ENCODE measurements at regions not wholly inside any gene's neighbourhood (a gene's known extent, or its start where the extent isn't known, plus 50 kb on each side); places are given as distances from the start of the nearest gene placed in this dataset.

DNA sequence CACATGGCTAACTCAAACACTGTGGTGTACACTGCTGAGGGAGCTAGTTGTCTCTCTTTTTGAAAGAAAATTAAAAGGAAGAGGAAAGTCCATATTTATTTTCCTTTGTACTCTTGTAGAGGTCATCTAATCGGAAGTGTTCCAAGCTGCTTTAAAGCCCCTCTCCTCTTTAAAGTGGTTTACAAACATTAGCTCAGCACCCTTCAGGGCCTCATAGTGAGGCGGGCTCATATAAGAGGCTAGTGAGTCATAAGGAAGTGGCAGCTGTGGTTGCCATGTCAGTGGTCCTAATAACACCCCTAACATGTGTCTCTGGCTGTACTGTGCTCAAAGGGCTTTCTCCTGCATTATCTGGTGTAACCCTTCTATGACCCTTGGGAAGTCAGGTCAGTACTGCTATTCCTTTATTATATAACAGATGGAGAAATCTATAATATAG, 104.4 kb upstream of the SERBP1 start:
- FAIRE-seq (no peak), DNase-seq (ENCODE audit: low read depth) (peak; percentile 42)
- Histone ChIP-seq H3K4me3 (ENCODE audit: low read depth, low read length) (no peak overlapping the region), H3K36me3 (ENCODE audit: control insufficient read depth, insufficient read depth, low read length) (no peaks in the 10 kb centered on the region), H3K27me3 (ENCODE audit: control insufficient read depth, insufficient read depth, low read length) (no peaks in the 10 kb centered on the region)
- TF ChIP-seq, protein P1, sequence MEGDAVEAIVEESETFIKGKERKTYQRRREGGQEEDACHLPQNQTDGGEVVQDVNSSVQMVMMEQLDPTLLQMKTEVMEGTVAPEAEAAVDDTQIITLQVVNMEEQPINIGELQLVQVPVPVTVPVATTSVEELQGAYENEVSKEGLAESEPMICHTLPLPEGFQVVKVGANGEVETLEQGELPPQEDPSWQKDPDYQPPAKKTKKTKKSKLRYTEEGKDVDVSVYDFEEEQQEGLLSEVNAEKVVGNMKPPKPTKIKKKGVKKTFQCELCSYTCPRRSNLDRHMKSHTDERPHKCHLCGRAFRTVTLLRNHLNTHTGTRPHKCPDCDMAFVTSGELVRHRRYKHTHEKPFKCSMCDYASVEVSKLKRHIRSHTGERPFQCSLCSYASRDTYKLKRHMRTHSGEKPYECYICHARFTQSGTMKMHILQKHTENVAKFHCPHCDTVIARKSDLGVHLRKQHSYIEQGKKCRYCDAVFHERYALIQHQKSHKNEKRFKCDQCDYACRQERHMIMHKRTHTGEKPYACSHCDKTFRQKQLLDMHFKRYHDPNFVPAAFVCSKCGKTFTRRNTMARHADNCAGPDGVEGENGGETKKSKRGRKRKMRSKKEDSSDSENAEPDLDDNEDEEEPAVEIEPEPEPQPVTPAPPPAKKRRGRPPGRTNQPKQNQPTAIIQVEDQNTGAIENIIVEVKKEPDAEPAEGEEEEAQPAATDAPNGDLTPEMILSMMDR (IDR thresholded peaks at IDR 0.05; ENCODE audit: insufficient read depth, low read length, severe bottlenecking), result no peak

- peak; percentile 90 for DNase-seq (ENCODE audit: low read depth)
- no peak for FAIRE-seq
- H3K27me3 ChIP-seq (ENCODE audit: control insufficient read depth, insufficient read depth, low read length), result no peaks in the 10 kb centered on the region
- TF ChIP-seq, protein P1 (IDR thresholded peaks at IDR 0.05; ENCODE audit: insufficient read depth, low read length, severe bottlenecking), result peak; percentile 97
- no peak overlapping the region for H3K4me3 ChIP-seq (ENCODE audit: low read depth, low read length)
- no peaks in the 10 kb centered on the region for H3K36me3 ChIP-seq (ENCODE audit: control insufficient read depth, insufficient read depth, low read length)
These were observed 105.3 kb upstream of the SERBP1 start for GRCh38 chr1:67535474-67535873.

GRCh38 chr1:67536957-67537666, 106.9 kb upstream of the SERBP1 start:
- H3K36me3 ChIP-seq (ENCODE audit: control insufficient read depth, insufficient read depth, low read length), result no peaks in the 10 kb centered on the region
- no peaks in the 10 kb centered on the region for H3K27me3 ChIP-seq (ENCODE audit: control insufficient read depth, insufficient read depth, low read length)
- TF ChIP-seq, protein P1 (IDR thresholded peaks at IDR 0.05; ENCODE audit: insufficient read depth, low read length, severe bottlenecking), result no peak
- H3K4me3 ChIP-seq (ENCODE audit: low read depth, low read length), result no peak overlapping the region
- FAIRE-seq, result no peak
- DNase-seq (ENCODE audit: low read depth), result no peak

DNA sequence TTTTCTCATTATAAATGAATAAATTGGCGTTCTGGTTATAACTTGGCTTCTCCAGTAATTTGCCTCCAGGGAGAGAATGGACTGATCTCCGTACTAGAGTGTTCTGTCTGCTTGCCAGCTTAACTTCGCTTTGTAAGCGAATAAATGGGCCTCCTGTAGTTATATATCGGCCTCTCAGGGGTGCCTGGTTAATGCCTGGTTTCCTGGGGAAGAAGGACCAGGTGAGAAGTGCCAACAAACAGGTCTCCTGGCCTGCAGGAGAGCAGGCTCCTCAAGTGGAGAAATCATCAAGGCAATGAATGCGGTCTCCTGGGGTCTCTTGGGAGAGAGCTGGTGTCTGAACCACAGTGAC, 107.4 kb upstream of the SERBP1 start:
- Histone ChIP-seq H3K36me3 (ENCODE audit: control insufficient read depth, insufficient read depth, low read length) (no peaks in the 10 kb centered on the region), H3K27me3 (ENCODE audit: control insufficient read depth, insufficient read depth, low read length) (no peaks in the 10 kb centered on the region), H3K4me3 (ENCODE audit: low read depth, low read length) (no peak overlapping the region)
- DNase-seq (ENCODE audit: low read depth), result no peak
- TF ChIP-seq, protein P1 (IDR thresholded peaks at IDR 0.05; ENCODE audit: insufficient read depth, low read length, severe bottlenecking), result no peak
- FAIRE-seq, result no peak

DNA sequence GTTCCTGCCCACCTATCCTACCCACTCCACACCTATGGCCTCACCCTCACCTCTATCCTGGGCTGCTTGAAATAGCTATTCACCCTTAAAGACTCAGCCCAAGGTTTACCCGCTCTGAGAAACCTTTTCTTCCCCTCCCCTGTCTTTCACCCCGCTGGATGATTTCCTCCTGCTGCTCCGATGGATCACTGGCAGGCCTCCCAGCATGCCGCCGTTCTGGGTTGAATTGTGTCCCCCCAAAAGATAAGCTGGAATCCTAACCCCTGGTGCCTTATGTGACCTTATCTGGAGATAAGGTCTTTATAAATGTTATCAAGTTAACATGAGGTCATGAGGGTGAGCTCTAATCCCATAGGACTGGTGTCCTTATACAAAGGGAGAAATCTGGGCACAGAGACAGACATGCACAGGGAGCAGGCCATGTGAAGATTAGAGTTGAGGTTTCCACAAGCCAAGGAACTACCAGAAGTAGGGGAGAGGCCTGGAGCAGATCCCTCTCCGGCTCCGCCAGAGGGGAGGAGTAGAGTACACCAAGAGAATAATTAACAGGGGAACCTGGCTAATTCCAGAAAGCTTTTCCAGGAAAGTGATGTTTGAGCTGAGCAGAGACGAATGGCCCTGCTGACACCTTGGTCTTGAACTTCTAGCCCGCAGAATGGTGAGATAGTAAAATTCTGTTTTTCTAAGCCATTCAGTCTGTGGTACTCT, 110.0 kb upstream of the SERBP1 start:
- no peak for DNase-seq (ENCODE audit: low read depth)
- FAIRE-seq, result no peak
- Histone ChIP-seq H3K36me3 (ENCODE audit: control insufficient read depth, insufficient read depth, low read length) (no peaks in the 10 kb centered on the region), H3K4me3 (ENCODE audit: low read depth, low read length) (no peak overlapping the region), H3K27me3 (ENCODE audit: control insufficient read depth, insufficient read depth, low read length) (no peaks in the 10 kb centered on the region)
- TF ChIP-seq, protein P1 (IDR thresholded peaks at IDR 0.05; ENCODE audit: insufficient read depth, low read length, severe bottlenecking), result no peak
